H1 (cell line): ENCODE measurements at regions not wholly inside any gene's neighbourhood (a gene's known extent, or its start where the extent isn't known, plus 50 kb on each side); places are given as distances from the start of the nearest gene placed in this dataset.

Experiments
- CTCF ChIA-PET: fragments of 300-600 bp; sonication (Branson Sonifier 250); formaldehyde crosslinking; loops from one replicate; lab custom pipeline; 2021; ENCODE audit not compliant: partially characterized antibody; lab: Charles Lee
- POLR2A ChIA-PET: fragments of 300-600 bp; sonication (Branson Sonifier 250); formaldehyde crosslinking; loops from one replicate; lab custom pipeline; 2021; ENCODE audit warnings: inconsistent platforms; ENCODE audit not compliant: partially characterized antibody; lab: Charles Lee
- DNase-seq, 2 experiments: peaks; one replicate each; pipeline versions ENCODE4 v3.0.0 to v3.0.0-alpha.2; 2010 to 2022; ENCODE audit warnings: low spot score in 2 of 2, low read depth in 1 of 2, mixed read lengths in 1 of 2
- FAIRE-seq: peaks from 2 replicates; lab custom pipeline; 2011; peaks lifted over from hg19 to GRCh38; lab: Jason Lieb, UNC
- H2AFZ ChIP-seq: 2 replicates; pipeline ENCODE4 v1.8.1; 2012; ENCODE audit warnings: low read length, inconsistent platforms
- H2AK5ac ChIP-seq: 2 replicates; pipeline ENCODE4 v1.6.1; 2013; ENCODE audit warnings: low read depth, low read length
- H2BK120ac ChIP-seq: replicated peaks from 2 replicates; pipeline ENCODE3; 2013; ENCODE audit warnings: low read depth, low read length, inconsistent platforms
- H2BK12ac ChIP-seq: 2 replicates; pipeline ENCODE4 v1.6.1; 2013; ENCODE audit warnings: low read depth, low read length
- H2BK15ac ChIP-seq: 2 replicates; pipeline ENCODE4 v1.6.1; 2013; ENCODE audit warnings: low read length
- H2BK20ac ChIP-seq: 2 replicates; pipeline ENCODE4 v1.6.1; 2013; ENCODE audit warnings: low read length
- H2BK5ac ChIP-seq: 2 replicates; pipeline ENCODE4 v1.6.1; 2013; ENCODE audit warnings: low read depth, low read length
- H3K14ac ChIP-seq: 2 replicates; pipeline ENCODE4 v1.6.1; 2013; ENCODE audit warnings: inconsistent platforms; ENCODE audit not compliant: insufficient read length
- H3K18ac ChIP-seq: 2 replicates; pipeline ENCODE4 v1.6.1; 2013; ENCODE audit warnings: low read length; ENCODE audit errors: extremely low read depth
- H3K23ac ChIP-seq: 2 replicates; pipeline ENCODE4 v1.6.1; 2013; ENCODE audit warnings: inconsistent platforms; ENCODE audit not compliant: insufficient read length
- H3K23me2 ChIP-seq: 2 replicates; pipeline ENCODE4 v1.6.1; 2013; ENCODE audit warnings: low read depth, low read length
- H3K27ac ChIP-seq: 2 replicates; pipeline ENCODE4 v1.6.1; 2011; ENCODE audit warnings: low read depth, low read length, inconsistent platforms
- H3K27me3 ChIP-seq, 4 experiments: replicated peaks in 1 of 4; 1 replicate in 1 of 4; 2 replicates in 3 of 4; pipeline versions ENCODE4 v1.6.1 to v1.8.1; 2011 to 2013; ENCODE audit warnings: low read length in 3 of 4, mild to moderate bottlenecking in 3 of 4, inconsistent platforms in 2 of 4, mixed read lengths in 2 of 4, moderate library complexity in 1 of 4; ENCODE audit not compliant: control insufficient read depth in 3 of 4, insufficient read depth in 3 of 4; ENCODE audit errors: extremely low read depth in 1 of 4
- H3K36me3 ChIP-seq, 4 experiments: 2 replicates each; pipeline versions ENCODE4 v1.6.1 to v1.8.1; 2011 to 2013; ENCODE audit warnings: mild to moderate bottlenecking in 4 of 4, low read length in 3 of 4, moderate library complexity in 2 of 4, control low read depth in 1 of 4, inconsistent platforms in 1 of 4; ENCODE audit not compliant: insufficient read depth in 4 of 4, control insufficient read depth in 2 of 4
- H3K4ac ChIP-seq: replicated peaks from 2 replicates; pipeline ENCODE3; 2013; ENCODE audit warnings: low read length, low read depth, mixed read lengths, inconsistent platforms; ENCODE audit not compliant: insufficient read length
- H3K4me1 ChIP-seq, 4 experiments: replicated peaks in 1 of 4; 1 replicate in 1 of 4; 2 replicates in 3 of 4; pipeline versions ENCODE4 v1.6.1 to v1.8.1; 2011 to 2013; ENCODE audit warnings: low read length in 3 of 4, inconsistent platforms in 2 of 4, mixed read lengths in 1 of 4; ENCODE audit not compliant: insufficient read depth in 4 of 4, control insufficient read depth in 3 of 4
- H3K4me2 ChIP-seq, 2 experiments: 2 replicates each; pipeline versions ENCODE4 v1.6.1 to v1.8.1; 2011 to 2013; ENCODE audit warnings: low read depth in 2 of 2, low read length in 2 of 2, control low read depth in 1 of 2, inconsistent platforms in 1 of 2, mild to moderate bottlenecking in 1 of 2; ENCODE audit not compliant: insufficient read depth in 1 of 2
- H3K4me3 ChIP-seq, 4 experiments: fragments of 200-600, 300-600 bp in 1 of 4; sonication (generic), shearing (Covaris generic), sonication (Bioruptor Twin) in 1 of 4; 2 replicates each; pipeline versions ENCODE4 v1.5.1 to v1.8.1; 2011 to 2016; ENCODE audit warnings: low read length in 4 of 4, low read depth in 3 of 4, control low read depth in 2 of 4, inconsistent platforms in 2 of 4, mild to moderate bottlenecking in 2 of 4, mixed read lengths in 1 of 4, moderate library complexity in 1 of 4; ENCODE audit not compliant: insufficient read depth in 2 of 4; ENCODE audit errors: extremely low read depth in 1 of 4
- H3K56ac ChIP-seq: replicated peaks from 2 replicates; pipeline ENCODE3; 2013; ENCODE audit warnings: low read depth, mild to moderate bottlenecking, mixed read lengths, low read length, inconsistent platforms; ENCODE audit not compliant: insufficient read length
- H3K79me1 ChIP-seq: 2 replicates; pipeline ENCODE4 v1.6.1; 2013; ENCODE audit warnings: low read depth, low read length, control low read depth
- H3K79me2 ChIP-seq, 2 experiments: 2 replicates each; pipeline versions ENCODE4 v1.6.1 to v1.8.1; 2012 to 2013; ENCODE audit warnings: low read length in 2 of 2, mild to moderate bottlenecking in 2 of 2, inconsistent platforms in 1 of 2; ENCODE audit not compliant: insufficient read depth in 2 of 2, control insufficient read depth in 1 of 2
- H3K9ac ChIP-seq, 4 experiments: replicated peaks in 1 of 4; 1 replicate in 1 of 4; 2 replicates in 3 of 4; pipeline versions ENCODE4 v1.6.1 to v1.8.1; 2011 to 2013; ENCODE audit warnings: low read depth in 3 of 4, low read length in 3 of 4, control low read depth in 2 of 4, mild to moderate bottlenecking in 2 of 4, moderate library complexity in 2 of 4, inconsistent platforms in 1 of 4; ENCODE audit errors: extremely low read depth in 1 of 4
- H3K9me3 ChIP-seq, 2 experiments: 2 replicates each; pipeline versions ENCODE4 v1.6.1 to v1.8.1; 2012 to 2013; ENCODE audit warnings: mild to moderate bottlenecking in 2 of 2, moderate library complexity in 2 of 2, control low read depth in 1 of 2, inconsistent platforms in 1 of 2, low read depth in 1 of 2, low read length in 1 of 2, mixed read lengths in 1 of 2; ENCODE audit not compliant: insufficient read depth in 2 of 2
- H4K20me1 ChIP-seq, 2 experiments: replicated peaks in 1 of 2; 2 replicates each; pipeline versions ENCODE3 to v1.8.1; 2011 to 2013; ENCODE audit warnings: inconsistent platforms in 2 of 2, low read length in 2 of 2, mild to moderate bottlenecking in 1 of 2; ENCODE audit not compliant: insufficient read depth in 2 of 2, control insufficient read depth in 1 of 2
- H4K5ac ChIP-seq: 2 replicates; pipeline ENCODE4 v1.6.1; 2013; ENCODE audit warnings: low read length, low read depth, mixed read lengths, inconsistent platforms; ENCODE audit not compliant: insufficient read length
- H4K8ac ChIP-seq: 2 replicates; pipeline ENCODE4 v1.8.0; 2013; ENCODE audit warnings: mild to moderate bottlenecking, moderate library complexity, low read length, inconsistent platforms; ENCODE audit not compliant: insufficient read depth; ENCODE audit errors: extremely low read depth
- H4K91ac ChIP-seq: replicated peaks from 2 replicates; pipeline ENCODE3; 2013; ENCODE audit warnings: low read length, mixed read lengths, inconsistent platforms; ENCODE audit not compliant: insufficient read length
- CBX5 ChIP-seq: fragments of 300-800, 300-1000 bp; sonication (generic); IDR thresholded peaks from 2 replicates; pipeline ENCODE4 v1.7.1; 2016; ENCODE audit warnings: antibody characterized with exemption, low read length, low read depth
- HDAC2 ChIP-seq, 2 experiments: fragments of 300-600 bp in 1 of 2; sonication (generic) in 1 of 2; IDR thresholded peaks; 2 replicates each; pipeline ENCODE4 v1.6.1; 2011 to 2012; ENCODE audit warnings: low read depth in 2 of 2, low read length in 2 of 2, mild to moderate bottlenecking in 2 of 2, moderate library complexity in 2 of 2, borderline replicate concordance in 1 of 2, inconsistent platforms in 1 of 2
- KDM1A ChIP-seq: fragments of 200-600, 300-600 bp; sonication (generic); IDR thresholded peaks from 2 replicates; pipeline ENCODE4 v1.7.1; 2016; ENCODE audit warnings: mild to moderate bottlenecking, low read length, borderline replicate concordance
- POU5F1 ChIP-seq: IDR thresholded peaks from 2 replicates; pipeline ENCODE4 v1.6.1; 2011; ENCODE audit warnings: low read depth, mild to moderate bottlenecking, low read length, moderate library complexity
- RFX5 ChIP-seq: IDR thresholded peaks from 2 replicates; pipeline ENCODE4 v1.6.1; 2011; ENCODE audit warnings: low read depth, low read length, improper control_type of control experiment, borderline replicate concordance
- TAF1 ChIP-seq: IDR thresholded peaks from 2 replicates; pipeline ENCODE4 v1.6.1; 2011; ENCODE audit warnings: mild to moderate bottlenecking, low read depth, low read length
- TCF12 ChIP-seq: IDR thresholded peaks from 2 replicates; pipeline ENCODE4 v1.6.1; 2011; ENCODE audit warnings: low read depth, mild to moderate bottlenecking, low read length
- WGBS, 2 experiments: shearing (Covaris generic) in 1 of 2; methylation state at CpG; one replicate each; pipeline versions ENCODE4 v1.1.6 to v1.1.7; 2013 to 2015; ENCODE audit warnings: low lambda C conversion rate in 2 of 2, mixed read lengths in 2 of 2, inconsistent platforms in 1 of 2, low coverage in 1 of 2, missing lambda C conversion rate in 1 of 2; ENCODE audit not compliant: insufficient replicate concordance in 2 of 2, insufficient coverage in 1 of 2, insufficient read length in 1 of 2; ENCODE audit errors: extremely low coverage in 1 of 2, missing lambda C conversion rate in 1 of 2; 5-methylcytosine and 5-hydroxymethylcytosine counted together

- H3K27ac ChIP-seq, result no peak overlapping the region
- H3K79me1 ChIP-seq, result no peaks in the 10 kb centered on the region
- no peak overlapping the region for H3K4me2 ChIP-seq
- no peak overlapping the region for H4K91ac ChIP-seq
- H4K8ac ChIP-seq, result no peak overlapping the region
- no peak overlapping the region for H3K9ac ChIP-seq
- no peak overlapping the region for H3K23ac ChIP-seq
- CTCF ChIA-PET, result interaction anchor here (0.9 to 7.2 kb wide), 7 partner anchors 15 to 471 kb away, joined by 3 to 105 read pairs (median 31); partner anchors contain the start of gene MINAR1
- H3K4me1 ChIP-seq, result peaks cover 0 to 1% (median 0%) of the 10 kb centered on the region in 4 experiments; a peak in 1 of 7 replicates
- H3K36me3 ChIP-seq, result no peaks in the 10 kb centered on the region
- no peak overlapping the region for H3K56ac ChIP-seq
- no peak overlapping the region for H2AFZ ChIP-seq
- FAIRE-seq, result no peak
- H2AK5ac ChIP-seq, result no peak overlapping the region
- DNase-seq, result no peak
- H2BK120ac ChIP-seq, result no peak overlapping the region
- H3K23me2 ChIP-seq, result 0 out of 2 replicates have a peak, but pooled peaks cover 3% of the 10 kb centered on the region
- H3K4me3 ChIP-seq, result no peak overlapping the region
- peaks cover 0 to 2% of the 10 kb centered on the region in 2 experiments for H4K20me1 ChIP-seq
- no peak overlapping the region for H4K5ac ChIP-seq
- TF ChIP-seq RFX5 (no peak), HDAC2 (IDR thresholded peaks at IDR 0.05; ENCODE audit: borderline replicate concordance in 1 of 2, low read depth in 2 of 2, low read length in 2 of 2) (no peak), CBX5 (no peak), KDM1A (no peak), TAF1 (no peak), POU5F1 (no peak), TCF12 (no peak)
- H2BK20ac ChIP-seq, result no peak overlapping the region
- H3K27me3 ChIP-seq, result no peaks in the 10 kb centered on the region
- H3K79me2 ChIP-seq, result no peaks in the 10 kb centered on the region
- no peak overlapping the region for H3K4ac ChIP-seq
- H3K18ac ChIP-seq, result no peak overlapping the region
- H3K9me3 ChIP-seq, result peaks cover 3 to 4% of the 10 kb centered on the region in 2 experiments; a peak in 1 of 4 replicates
- H2BK12ac ChIP-seq, result no peak overlapping the region
- no peak overlapping the region for H2BK15ac ChIP-seq
- no peak overlapping the region for H2BK5ac ChIP-seq
- H3K14ac ChIP-seq, result no peak overlapping the region
- POLR2A ChIA-PET, result no interaction called here
- WGBS, 2 experiments, result 93% methylated on average over 3 of the region's 3 CpGs; no CpG with 5 or more reads in 1 of the 2 experiments
Observed at GRCh38 chr15:79378394-79379109, 53.6 kb upstream of the MINAR1 start.
